Hindlimb muscle (tissue), 1 donor: ENCODE measurements at regions not wholly inside any gene's neighbourhood (a gene's known extent, or its start where the extent isn't known, plus 50 kb on each side); places are given as distances from the start of the nearest gene placed in this dataset.
"Not testable (repeated sequence)": the region's sequence is repeated elsewhere in the genome, so short reads cannot be mapped to it uniquely, and the experiment has no call there.

ENCODE experiments used
- DNase-seq: peaks from one replicate; pipeline ENCODE4 v3.0.0-alpha.2; 2013

- not testable (repeated sequence) for DNase-seq
These were observed 119.5 kb downstream of the IGLL1 start for GRCh38 chr22:23460517-23461031.

DNA sequence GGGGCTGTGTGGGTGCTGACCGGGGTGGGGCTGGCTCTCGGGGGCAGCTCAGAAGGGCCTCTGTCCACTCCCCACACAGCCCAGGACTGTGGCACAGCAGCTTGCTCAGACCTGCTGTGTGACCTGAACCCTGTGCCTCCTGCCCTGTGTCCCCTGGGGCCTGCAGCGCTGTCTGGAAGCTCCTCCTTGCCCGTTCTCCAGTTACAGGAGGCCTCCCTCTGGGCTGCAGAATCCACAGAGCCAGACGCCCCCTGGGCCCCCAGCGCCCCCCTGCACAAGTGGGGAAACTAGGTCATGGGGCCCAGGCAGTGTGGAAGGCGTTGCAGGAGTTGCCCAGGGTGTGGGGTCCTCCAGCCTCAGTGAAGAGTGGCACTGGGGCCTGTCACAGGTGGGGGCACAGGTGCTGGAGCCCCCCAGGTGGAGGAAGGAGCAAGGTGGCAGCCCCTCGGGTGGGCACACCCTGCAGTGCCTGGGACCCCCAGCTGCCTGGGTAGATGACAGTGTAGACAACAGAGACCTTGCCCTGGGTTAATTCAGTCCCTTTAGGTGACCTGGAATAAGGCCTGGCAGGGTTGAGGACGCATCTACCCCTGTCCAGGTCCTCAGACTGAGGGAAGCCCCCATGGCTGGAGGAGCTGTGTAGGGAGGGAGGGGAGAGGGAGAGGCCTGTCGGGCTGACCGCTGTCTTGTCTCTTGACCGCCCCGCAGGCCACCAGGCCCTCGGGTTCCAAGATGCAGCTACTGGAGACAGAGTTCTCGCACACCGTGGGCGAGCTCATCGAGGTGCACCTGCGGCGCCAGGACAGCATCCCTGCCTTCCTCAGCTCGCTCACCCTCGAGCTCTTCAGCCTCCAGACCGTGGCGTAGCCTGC is 120.2 kb downstream of the IGLL1 start:
- not testable (repeated sequence) for DNase-seq

DNA sequence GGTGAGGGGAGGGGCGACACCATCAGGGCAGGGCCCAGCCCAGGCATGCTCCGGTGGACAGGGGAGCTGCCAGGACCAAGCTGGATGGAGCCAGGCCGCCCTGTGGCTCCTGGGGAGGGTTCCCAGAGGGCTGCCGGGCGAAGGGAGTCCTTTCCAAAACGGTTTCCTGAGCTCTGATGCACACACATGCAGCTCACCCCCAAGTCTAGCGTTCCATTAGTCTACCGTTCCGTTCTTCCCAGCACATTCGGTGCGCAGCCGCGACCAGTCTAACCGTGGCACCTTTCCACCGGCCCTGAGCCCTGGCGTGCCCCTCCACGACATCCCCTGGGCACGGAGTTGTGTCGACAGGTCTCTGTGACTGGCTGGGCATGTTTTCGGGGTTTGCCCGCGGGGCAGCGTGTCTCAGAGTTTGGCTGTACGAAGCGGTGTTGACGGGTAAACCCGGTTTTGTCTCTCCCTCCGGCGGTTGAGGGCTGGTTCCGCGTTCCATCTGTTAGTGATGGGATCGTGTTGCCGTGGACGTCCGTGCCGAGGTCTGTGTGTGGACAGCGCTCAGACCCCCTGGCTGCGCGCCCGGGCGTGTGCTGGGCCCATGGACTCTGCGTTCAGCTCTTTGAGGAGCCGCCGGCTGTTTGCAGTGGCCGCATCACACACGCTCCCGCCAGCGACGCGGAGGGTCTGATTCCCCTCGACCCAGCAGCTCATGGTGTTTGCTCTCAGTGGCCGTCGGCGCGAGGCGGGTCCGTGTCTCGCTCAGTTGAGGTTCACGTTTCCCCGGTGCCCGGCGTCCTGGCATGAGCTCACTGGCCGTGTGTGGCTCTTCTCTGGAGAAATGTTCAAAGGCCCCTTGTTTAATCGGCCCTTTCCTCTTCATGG is 121.2 kb downstream of the IGLL1 start:
- no peak for DNase-seq

GRCh38 chr22:23457380-23457985 is 122.6 kb downstream of the IGLL1 start:
- DNase-seq: no peak

DNA sequence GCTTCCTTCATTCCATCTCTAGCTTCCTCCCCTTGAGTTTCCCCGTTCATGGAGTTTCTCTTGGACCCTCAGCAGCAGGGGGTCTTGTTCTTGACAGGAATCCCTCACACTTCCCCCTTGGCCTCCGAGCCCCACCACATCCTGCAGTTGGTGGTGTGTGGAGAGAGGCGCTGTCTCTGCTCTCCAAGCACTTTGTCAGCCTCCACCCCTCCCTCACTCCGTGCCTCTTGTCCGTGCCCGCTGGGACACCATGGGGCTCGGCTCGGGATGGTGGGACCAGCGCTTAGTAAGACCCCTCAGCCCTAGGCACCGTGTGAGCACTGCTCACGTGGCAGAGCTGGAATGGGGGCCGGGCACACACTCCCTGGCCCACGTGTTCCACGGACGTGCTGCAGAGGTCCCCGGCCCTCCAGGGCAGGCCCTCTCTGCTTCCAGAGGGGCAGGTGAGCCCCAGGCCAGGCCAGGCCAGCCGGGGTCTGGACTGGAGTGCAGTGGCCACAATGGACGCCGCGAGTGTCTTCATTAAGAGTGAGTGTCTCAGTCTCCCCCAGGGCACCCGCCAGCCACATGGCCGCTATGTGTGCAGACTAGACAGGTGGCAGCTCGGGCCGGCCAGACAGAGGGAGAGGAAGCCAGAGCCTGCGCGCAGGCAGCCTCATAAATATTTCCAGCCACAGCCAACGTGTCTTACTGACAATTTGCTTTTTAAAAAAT is 123.3 kb downstream of the IGLL1 start:
- DNase-seq: not testable (repeated sequence)

- DNase-seq: not testable (repeated sequence)
These were observed 125.7 kb downstream of the IGLL1 start for GRCh38 chr22:23454345-23454744.

GRCh38 chr22:23453277-23453676 is 126.8 kb downstream of the IGLL1 start:
- no peak for DNase-seq

- no peak for DNase-seq
These were observed 127.7 kb downstream of the IGLL1 start for GRCh38 chr22:23452231-23453010.

DNA sequence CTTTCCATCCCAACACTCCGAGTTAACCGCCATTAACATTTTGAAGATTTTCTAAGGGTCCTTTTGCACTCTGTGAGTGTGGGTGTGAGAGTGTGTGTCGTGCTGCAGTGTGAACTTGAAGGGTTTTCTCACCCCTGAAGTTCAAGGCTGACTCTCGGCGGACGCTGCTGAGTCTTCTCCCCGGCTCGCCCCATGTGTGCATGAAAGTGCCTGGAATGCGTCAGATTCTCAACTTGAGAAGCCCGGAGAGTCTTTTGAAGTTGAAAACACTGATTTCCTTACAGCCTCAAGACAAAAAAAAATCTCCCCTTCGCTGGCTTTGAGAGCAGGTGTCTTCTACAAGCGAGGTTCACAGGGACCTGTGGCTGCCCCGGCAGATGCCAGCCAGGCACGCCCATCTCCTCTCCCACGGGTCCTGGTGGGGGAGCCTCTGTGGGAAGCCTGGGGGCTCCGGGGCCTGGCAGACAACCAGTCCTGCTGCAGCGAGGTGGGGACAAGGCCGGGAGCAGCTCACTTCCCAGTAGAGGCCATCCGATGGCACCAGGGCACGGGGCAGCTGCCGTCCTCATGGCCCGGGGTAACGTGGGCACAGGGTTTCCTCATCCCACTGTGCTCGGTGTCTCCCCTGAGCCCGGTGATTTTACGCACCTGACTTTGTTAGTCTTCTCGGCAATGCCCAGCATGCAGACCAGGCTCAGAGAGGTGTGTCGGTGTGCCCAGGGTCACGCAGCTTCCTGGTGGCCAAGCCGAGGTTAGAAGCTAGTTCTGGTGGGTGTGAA is 128.4 kb downstream of the IGLL1 start:
- not testable (repeated sequence) for DNase-seq

DNA sequence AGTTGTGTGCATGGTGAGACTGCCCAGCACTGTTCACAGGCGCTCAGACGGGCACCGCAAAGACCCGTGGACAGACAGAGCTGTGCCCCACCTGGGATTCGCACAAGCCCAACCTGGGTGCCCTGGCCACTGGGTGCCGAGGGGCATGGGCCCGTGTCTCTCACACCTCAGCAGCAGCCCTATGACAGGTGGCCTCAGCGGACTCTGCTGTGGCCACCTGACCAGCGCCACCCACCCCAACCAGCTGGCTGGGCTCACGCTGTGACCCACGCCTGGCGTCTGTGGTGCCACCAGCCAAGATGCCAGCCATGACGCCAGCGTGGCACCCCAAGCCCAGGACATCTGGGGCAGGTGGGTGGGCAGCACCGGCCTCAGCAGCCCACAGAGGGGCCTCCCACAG is 129.3 kb downstream of the IGLL1 start:
- not testable (repeated sequence) for DNase-seq

DNA sequence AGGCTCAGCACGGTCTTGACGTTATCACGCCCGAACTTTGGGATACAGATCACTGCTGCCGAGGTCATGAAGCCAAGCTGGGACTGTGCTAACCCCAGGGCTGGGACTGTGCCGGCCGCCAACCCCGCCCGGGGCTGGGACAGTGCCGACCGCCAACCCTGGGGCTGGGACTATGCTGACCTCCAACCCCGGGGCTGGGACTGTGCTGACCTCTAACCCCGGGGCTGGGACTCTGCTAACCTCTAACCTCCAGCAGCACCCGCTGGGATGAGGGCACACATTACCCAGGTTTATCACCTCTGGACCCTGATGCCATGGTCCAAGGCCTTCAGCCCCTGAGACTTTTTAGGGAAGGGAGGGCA is 129.7 kb downstream of the IGLL1 start:
- no peak for DNase-seq

GRCh38 chr22:23449748-23450433 is 130.2 kb downstream of the IGLL1 start:
- DNase-seq: not testable (repeated sequence)

- DNase-seq: not testable (repeated sequence)
These were observed 131.4 kb downstream of the IGLL1 start for GRCh38 chr22:23448499-23449288.

DNA sequence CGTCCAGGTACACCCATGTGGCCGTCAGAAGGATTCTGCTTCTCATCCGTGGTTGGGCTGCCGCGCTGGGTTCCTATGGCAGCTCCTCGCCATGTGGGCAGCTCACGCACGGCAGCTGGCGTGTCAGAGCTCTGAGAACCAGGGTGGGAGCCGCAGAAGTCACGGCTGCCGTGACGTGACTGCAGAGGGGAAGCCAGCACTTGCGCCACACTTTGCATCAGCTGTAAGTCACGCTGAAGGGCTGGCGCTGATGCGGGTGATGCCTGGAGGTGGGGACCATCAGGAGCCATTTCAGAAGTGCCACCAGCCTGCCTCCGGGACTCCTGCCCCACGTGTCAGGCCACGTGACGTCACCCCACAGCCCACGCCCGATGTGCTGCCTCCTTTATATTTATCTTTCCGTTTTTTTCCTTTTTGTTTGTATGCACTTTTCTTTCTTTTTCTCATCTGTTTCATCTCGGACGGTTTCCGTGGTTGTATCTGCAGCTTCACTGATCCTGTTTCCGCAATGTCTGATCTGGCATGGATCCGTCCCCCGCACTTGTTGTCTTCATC is 133.2 kb downstream of the IGLL1 start:
- no peak for DNase-seq

DNA sequence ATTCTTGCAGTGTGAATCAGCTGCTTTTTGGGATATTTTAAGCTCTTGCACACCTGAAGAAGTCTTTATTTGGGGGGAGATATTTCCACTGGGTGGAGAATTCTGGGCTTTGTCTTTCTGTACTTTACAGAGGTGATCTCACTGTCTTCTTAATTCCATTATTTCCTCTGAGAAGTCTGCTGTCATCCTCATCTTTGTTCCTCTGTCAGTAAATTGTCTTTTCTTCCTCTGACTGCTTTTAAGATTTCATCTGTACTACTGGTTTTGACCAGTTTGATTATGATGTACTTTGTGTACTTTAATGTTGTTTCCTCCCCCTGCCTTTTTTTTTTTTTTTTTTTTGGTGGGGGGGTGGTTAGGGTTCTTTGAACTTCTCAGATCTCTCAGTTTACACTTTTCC is 133.9 kb downstream of the IGLL1 start:
- DNase-seq: not testable (repeated sequence)

- DNase-seq: not testable (repeated sequence)
These were observed 136.2 kb downstream of the IGLL1 start for GRCh38 chr22:23443905-23444304.

- not testable (repeated sequence) for DNase-seq
These were observed 140.5 kb downstream of the IGLL1 start for GRCh38 chr22:23439581-23439980.

GRCh38 chr22:23438216-23438615 is 141.9 kb downstream of the IGLL1 start:
- no peak for DNase-seq

DNA sequence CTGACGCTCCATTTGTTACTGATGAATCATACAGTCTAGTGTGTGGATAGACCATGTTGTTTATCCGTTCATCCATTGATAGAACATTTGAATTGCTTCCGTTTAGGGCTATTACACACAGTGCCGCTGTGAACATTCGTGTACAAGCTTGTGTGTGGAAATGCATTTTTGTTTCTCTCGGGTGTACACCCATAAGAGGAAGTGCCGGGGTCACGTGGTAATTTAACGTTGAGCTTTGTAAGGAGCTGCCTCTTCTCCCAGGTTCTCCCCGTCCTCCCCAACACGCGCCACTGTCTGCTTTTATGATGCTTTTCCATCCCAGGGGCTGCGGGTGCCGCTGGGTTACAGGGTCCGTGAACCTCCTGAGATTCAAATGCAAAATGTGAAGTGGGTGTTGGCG is 142.3 kb downstream of the IGLL1 start:
- no peak for DNase-seq
